Pons (tissue), 1 donor: ENCODE measurements at regions not wholly inside any gene's neighbourhood (a gene's known extent, or its start where the extent isn't known, plus 50 kb on each side); places are given as distances from the start of the nearest gene placed in this dataset.
A peak's percentile ranks its signal among the peaks of the same experiment; 100 is the strongest.
"Not testable (repeated sequence)": the region's sequence is repeated elsewhere in the genome, so short reads cannot be mapped to it uniquely, and the experiment has no call there.

ENCODE experiments used
- DNase-seq: peaks from one replicate; pipeline ENCODE4 v3.0.0-alpha.2; 2016; ENCODE audit warnings: low spot score

GRCh38 chr3:176628101-176628639, 569.1 kb downstream of the TBL1XR1 start:
- no peak for DNase-seq

GRCh38 chr3:176623468-176624150, 573.7 kb downstream of the TBL1XR1 start:
- no peak for DNase-seq

- DNase-seq, result no peak
Measured at GRCh38 chr3:176619833-176620232, 577.4 kb downstream of the TBL1XR1 start.

GRCh38 chr3:176615826-176616225, 581.5 kb downstream of the TBL1XR1 start:
- DNase-seq, result no peak

- DNase-seq, result no peak
Measured at GRCh38 chr3:176611703-176612102, 585.6 kb downstream of the TBL1XR1 start.

- DNase-seq, result no peak
Measured at GRCh38 chr3:176609361-176609760, 587.9 kb downstream of the TBL1XR1 start.

- not testable (repeated sequence) for DNase-seq
Measured at GRCh38 chr3:176605553-176605952, 591.7 kb downstream of the TBL1XR1 start.

- no peak for DNase-seq
Measured at GRCh38 chr3:176595307-176595706, 602.0 kb downstream of the TBL1XR1 start.

- peak; percentile 7 for DNase-seq
Measured at GRCh38 chr3:176590722-176591121, 606.6 kb downstream of the TBL1XR1 start.

- no peak for DNase-seq
Measured at GRCh38 chr3:176587089-176587488, 610.2 kb downstream of the TBL1XR1 start.

- no peak for DNase-seq
Measured at GRCh38 chr3:176584413-176585176, 612.7 kb downstream of the TBL1XR1 start.

GRCh38 chr3:176583956-176584355, 613.3 kb downstream of the TBL1XR1 start:
- no peak for DNase-seq

GRCh38 chr3:176581589-176581988, 615.7 kb downstream of the TBL1XR1 start:
- no peak for DNase-seq

- no peak for DNase-seq
Measured at GRCh38 chr3:176579711-176580185, 617.5 kb downstream of the TBL1XR1 start.

- no peak for DNase-seq
Measured at GRCh38 chr3:176578316-176578715, 619.0 kb downstream of the TBL1XR1 start.

GRCh38 chr3:176577447-176577846, 619.8 kb downstream of the TBL1XR1 start:
- no peak for DNase-seq

- no peak for DNase-seq
Measured at GRCh38 chr3:176574786-176575185, 622.5 kb downstream of the TBL1XR1 start.

GRCh38 chr3:176571926-176572325, 625.4 kb downstream of the TBL1XR1 start:
- DNase-seq, result no peak

- no peak for DNase-seq
Measured at GRCh38 chr3:176570992-176571391, 626.3 kb downstream of the TBL1XR1 start.

- DNase-seq, result no peak
Measured at GRCh38 chr3:176568189-176568588, 629.1 kb downstream of the TBL1XR1 start.

- DNase-seq, result no peak
Measured at GRCh38 chr3:176566757-176567156, 630.5 kb downstream of the TBL1XR1 start.

- DNase-seq, result no peak
Measured at GRCh38 chr3:176562331-176562730, 635.0 kb downstream of the TBL1XR1 start.

GRCh38 chr3:176561826-176562225, 635.5 kb downstream of the TBL1XR1 start:
- no peak for DNase-seq
